ENCODE measurements at regions not wholly inside any gene's neighbourhood (a gene's known extent, or its start where the extent isn't known, plus 50 kb on each side); places are given as distances from the start of the nearest gene placed in this dataset.
A peak's percentile ranks its signal among the peaks of the same experiment; 100 is the strongest.
"Not testable (repeated sequence)": the region's sequence is repeated elsewhere in the genome, so short reads cannot be mapped to it uniquely, and the experiment has no call there.

GRCh38 chr3:90182291-90182976 lies 1075.0 kb downstream of the EPHA3 start:
- H3K36me3 Mint-ChIP-seq (ENCODE audit: unreplicated experiment); H3K27ac Mint-ChIP-seq (ENCODE audit: unreplicated experiment); H3K9me3 Mint-ChIP-seq (ENCODE audit: unreplicated experiment); DNase-seq (ENCODE audit: extremely low spot score, unreplicated experiment); H3K4me1 Mint-ChIP-seq (ENCODE audit: unreplicated experiment): not testable (repeated sequence)
- TF ChIP-seq, protein P1, sequence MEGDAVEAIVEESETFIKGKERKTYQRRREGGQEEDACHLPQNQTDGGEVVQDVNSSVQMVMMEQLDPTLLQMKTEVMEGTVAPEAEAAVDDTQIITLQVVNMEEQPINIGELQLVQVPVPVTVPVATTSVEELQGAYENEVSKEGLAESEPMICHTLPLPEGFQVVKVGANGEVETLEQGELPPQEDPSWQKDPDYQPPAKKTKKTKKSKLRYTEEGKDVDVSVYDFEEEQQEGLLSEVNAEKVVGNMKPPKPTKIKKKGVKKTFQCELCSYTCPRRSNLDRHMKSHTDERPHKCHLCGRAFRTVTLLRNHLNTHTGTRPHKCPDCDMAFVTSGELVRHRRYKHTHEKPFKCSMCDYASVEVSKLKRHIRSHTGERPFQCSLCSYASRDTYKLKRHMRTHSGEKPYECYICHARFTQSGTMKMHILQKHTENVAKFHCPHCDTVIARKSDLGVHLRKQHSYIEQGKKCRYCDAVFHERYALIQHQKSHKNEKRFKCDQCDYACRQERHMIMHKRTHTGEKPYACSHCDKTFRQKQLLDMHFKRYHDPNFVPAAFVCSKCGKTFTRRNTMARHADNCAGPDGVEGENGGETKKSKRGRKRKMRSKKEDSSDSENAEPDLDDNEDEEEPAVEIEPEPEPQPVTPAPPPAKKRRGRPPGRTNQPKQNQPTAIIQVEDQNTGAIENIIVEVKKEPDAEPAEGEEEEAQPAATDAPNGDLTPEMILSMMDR (IDR thresholded peaks at IDR 0.05), result peak; percentile 59
- Mint-ChIP-seq H3K27me3 (ENCODE audit: unreplicated experiment) (peaks cover 15% of the 10 kb centered on the region), H3K4me3 (ENCODE audit: unreplicated experiment) (peak overlapping the region; percentile 74)

DNA sequence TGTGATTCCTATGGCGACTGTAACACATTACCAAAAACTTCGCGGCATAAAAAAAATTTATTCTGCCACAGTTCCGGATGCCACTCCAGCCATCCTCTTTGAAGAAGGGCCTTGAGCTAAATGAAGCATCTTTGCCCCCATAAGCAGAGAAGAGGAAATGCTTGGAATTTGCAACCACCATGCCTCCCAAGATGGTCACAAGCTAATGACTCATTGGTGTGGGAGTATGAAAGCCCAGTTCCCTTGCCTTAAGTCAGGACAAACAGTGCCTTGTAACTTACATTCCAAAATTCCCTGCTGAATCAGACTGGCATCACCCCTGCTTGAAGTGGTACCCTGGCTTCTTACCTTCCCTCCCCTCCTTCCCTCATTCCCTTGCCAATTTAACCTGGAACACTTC lies 1077.4 kb downstream of the EPHA3 start:
- H3K36me3 Mint-ChIP-seq (ENCODE audit: unreplicated experiment), result no peaks in the 10 kb centered on the region
- peaks cover 15% of the 10 kb centered on the region for H3K27me3 Mint-ChIP-seq (ENCODE audit: unreplicated experiment)
- no peak overlapping the region for H3K27ac Mint-ChIP-seq (ENCODE audit: unreplicated experiment)
- H3K4me1 Mint-ChIP-seq (ENCODE audit: unreplicated experiment), result peaks cover 5% of the 10 kb centered on the region
- no peak overlapping the region for H3K4me3 Mint-ChIP-seq (ENCODE audit: unreplicated experiment)
- no peaks in the 10 kb centered on the region for H3K9me3 Mint-ChIP-seq (ENCODE audit: unreplicated experiment)
- TF ChIP-seq, protein P1 (IDR thresholded peaks at IDR 0.05), result no peak
- DNase-seq (ENCODE audit: extremely low spot score, unreplicated experiment), result no peak

DNA sequence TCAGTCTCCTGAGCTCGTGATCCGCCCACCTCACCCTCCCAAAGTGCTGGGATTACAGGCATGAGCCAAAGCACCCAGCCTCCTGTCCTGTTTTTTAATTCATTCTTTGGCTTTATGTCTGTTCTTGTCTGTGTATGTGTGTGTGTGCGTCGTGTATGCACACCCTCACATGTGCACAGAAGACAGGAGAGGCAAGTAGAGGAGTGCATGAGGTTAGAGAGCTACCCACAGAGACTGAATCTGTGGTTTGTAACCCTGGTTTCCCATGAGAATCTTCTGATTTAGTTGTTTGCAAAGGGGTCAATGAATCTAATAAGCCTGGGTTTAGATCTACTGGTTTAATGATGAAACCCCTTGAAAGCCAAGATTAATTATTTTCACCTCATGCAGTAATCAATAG lies 1090.0 kb downstream of the EPHA3 start:
- H3K27ac Mint-ChIP-seq (ENCODE audit: unreplicated experiment); H3K36me3 Mint-ChIP-seq (ENCODE audit: unreplicated experiment); H3K4me1 Mint-ChIP-seq (ENCODE audit: unreplicated experiment): not testable (repeated sequence)

DNA sequence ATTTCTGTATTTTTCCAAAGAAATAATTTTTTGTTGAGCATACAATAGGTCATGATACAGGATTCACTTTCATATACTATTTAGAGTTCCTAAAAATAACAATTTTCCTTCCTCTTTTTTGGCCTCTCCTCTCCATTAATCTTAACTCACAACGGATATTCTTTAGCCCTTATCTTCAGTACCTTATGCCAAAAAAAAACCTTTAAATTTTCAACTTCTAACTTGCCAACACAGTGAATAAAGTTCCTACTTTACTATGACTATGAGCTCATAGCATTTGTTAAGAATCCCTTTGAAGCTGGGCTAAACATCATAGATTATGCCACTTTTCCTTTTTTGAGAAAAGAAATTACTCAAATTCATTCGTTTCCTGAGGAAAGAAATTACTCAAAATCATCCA lies 1095.5 kb downstream of the EPHA3 start:
- not testable (repeated sequence) for H3K4me3 Mint-ChIP-seq (ENCODE audit: unreplicated experiment); H3K36me3 Mint-ChIP-seq (ENCODE audit: unreplicated experiment); H3K4me1 Mint-ChIP-seq (ENCODE audit: unreplicated experiment); DNase-seq (ENCODE audit: extremely low spot score, unreplicated experiment); H3K27ac Mint-ChIP-seq (ENCODE audit: unreplicated experiment); H3K27me3 Mint-ChIP-seq (ENCODE audit: unreplicated experiment)
- peaks cover 25% of the 10 kb centered on the region for H3K9me3 Mint-ChIP-seq (ENCODE audit: unreplicated experiment)

More for the DNA sequence above, 1090.0 kb downstream of the EPHA3 start:
- not testable (repeated sequence) for H3K27me3 Mint-ChIP-seq (ENCODE audit: unreplicated experiment); DNase-seq (ENCODE audit: extremely low spot score, unreplicated experiment); H3K4me3 Mint-ChIP-seq (ENCODE audit: unreplicated experiment)
- peaks cover 17% of the 10 kb centered on the region for H3K9me3 Mint-ChIP-seq (ENCODE audit: unreplicated experiment)

GRCh38 chr3:90206482-90206881 lies 1099.1 kb downstream of the EPHA3 start:
- not testable (repeated sequence) for H3K36me3 Mint-ChIP-seq (ENCODE audit: unreplicated experiment); DNase-seq (ENCODE audit: extremely low spot score, unreplicated experiment); H3K4me3 Mint-ChIP-seq (ENCODE audit: unreplicated experiment); H3K4me1 Mint-ChIP-seq (ENCODE audit: unreplicated experiment); H3K27me3 Mint-ChIP-seq (ENCODE audit: unreplicated experiment); H3K27ac Mint-ChIP-seq (ENCODE audit: unreplicated experiment)
- H3K9me3 Mint-ChIP-seq (ENCODE audit: unreplicated experiment), result peaks cover 30% of the 10 kb centered on the region

DNA sequence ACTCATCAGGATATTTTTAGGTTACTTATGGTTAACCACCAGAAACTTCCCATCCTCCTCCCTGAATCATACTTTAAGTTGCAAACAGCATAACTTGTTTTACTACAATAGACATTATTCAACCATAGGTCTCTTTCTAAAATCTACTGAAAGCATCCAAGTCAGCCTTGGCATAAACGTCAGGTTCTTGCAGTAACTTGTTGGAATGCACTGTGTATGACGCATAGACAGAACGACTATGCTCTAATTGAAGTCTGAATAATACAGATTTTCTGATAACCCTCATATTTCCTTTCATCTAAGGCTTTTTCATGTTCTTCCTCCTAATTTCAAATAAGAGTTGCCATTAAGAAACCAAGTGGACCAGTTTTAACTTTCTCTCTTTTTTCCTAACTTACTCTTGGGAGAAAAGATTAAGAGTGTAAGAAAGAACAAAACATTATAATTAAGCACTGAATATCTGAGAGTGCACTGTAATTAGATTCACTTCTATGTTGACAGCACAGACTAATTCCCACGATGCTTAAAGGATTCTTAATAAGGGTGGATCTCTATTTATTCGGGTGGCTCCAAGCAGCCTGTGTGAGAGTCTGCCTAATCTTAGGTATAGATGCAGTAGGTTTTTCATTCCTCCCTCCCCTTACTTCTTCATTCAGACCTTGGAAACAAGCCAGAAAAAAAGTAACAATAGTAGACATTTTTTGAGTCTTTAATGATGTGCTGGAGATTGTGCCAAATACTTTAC lies 1100.1 kb downstream of the EPHA3 start:
- peaks cover 39% of the 10 kb centered on the region for H3K9me3 Mint-ChIP-seq (ENCODE audit: unreplicated experiment)
- H3K27me3 Mint-ChIP-seq (ENCODE audit: unreplicated experiment); H3K4me3 Mint-ChIP-seq (ENCODE audit: unreplicated experiment); H3K4me1 Mint-ChIP-seq (ENCODE audit: unreplicated experiment); H3K36me3 Mint-ChIP-seq (ENCODE audit: unreplicated experiment); DNase-seq (ENCODE audit: extremely low spot score, unreplicated experiment); H3K27ac Mint-ChIP-seq (ENCODE audit: unreplicated experiment): not testable (repeated sequence)

DNA sequence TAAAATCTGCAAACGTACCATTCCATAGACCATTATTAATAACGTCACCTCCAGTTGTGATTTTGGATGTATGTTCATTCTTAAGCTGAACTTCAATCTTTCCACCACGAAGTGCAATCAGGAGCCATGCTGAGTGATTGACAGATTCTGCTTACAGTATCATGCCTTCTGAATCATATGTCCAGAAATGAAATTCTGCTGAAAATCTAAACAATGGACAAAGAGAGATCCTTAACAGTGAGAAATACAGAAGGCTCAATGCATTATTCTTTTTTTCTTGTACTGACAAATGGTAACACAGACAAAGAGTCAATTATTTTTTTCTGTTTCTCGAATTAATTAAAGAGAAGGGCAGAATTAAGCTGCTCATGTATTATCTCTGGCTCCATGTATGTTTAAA lies 1114.5 kb downstream of the EPHA3 start:
- Mint-ChIP-seq H3K36me3 (ENCODE audit: unreplicated experiment) (no peaks in the 10 kb centered on the region), H3K4me1 (ENCODE audit: unreplicated experiment) (no peaks in the 10 kb centered on the region), H3K27me3 (ENCODE audit: unreplicated experiment) (no peaks in the 10 kb centered on the region), H3K4me3 (ENCODE audit: unreplicated experiment) (no peak overlapping the region), H3K9me3 (ENCODE audit: unreplicated experiment) (peaks cover 34% of the 10 kb centered on the region), H3K27ac (ENCODE audit: unreplicated experiment) (no peak overlapping the region)
- DNase-seq (ENCODE audit: extremely low spot score, unreplicated experiment), result no peak
- TF ChIP-seq, protein P1 (IDR thresholded peaks at IDR 0.05), result no peak
